ENCODE measurements at regions not wholly inside any gene's neighbourhood (a gene's known extent, or its start where the extent isn't known, plus 50 kb on each side); places are given as distances from the start of the nearest gene placed in this dataset.

DNA sequence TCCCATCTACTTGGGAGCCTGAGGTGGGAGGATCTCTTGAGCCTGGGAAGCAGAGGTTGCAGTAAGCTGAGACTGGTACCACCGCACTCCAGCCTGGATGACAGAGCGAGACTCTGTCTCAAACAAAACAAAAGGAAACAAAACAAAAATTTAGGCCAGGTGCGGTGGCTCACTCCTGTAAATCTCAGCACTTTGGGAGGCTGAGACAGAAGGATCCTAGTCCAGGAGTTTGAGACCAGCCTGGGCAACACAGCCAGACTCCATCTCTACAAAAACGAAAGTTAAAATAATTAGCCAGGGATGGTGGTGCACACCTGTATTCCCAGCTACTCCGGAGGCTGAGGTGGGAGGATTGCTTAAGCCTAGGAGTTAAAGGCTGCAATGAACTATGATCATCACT is 183.2 kb upstream of the ZNF217 start:
- no peak for TF ChIP-seq CTCF (IDR thresholded peaks at IDR 0.05)
- TF ChIP-seq POLR2A (IDR thresholded peaks at IDR 0.05), result no peak

Data from adrenal gland (tissue), 5 donors.